Nucleus accumbens (tissue), 56 donors: ENCODE measurements at regions not wholly inside any gene's neighbourhood (a gene's known extent, or its start where the extent isn't known, plus 50 kb on each side); places are given as distances from the start of the nearest gene placed in this dataset.

Experiments used
- DNase-seq, 56 donors: peaks; one replicate each; lab custom pipeline; 2025; lab: John Stamatoyannopoulos, UW

DNA sequence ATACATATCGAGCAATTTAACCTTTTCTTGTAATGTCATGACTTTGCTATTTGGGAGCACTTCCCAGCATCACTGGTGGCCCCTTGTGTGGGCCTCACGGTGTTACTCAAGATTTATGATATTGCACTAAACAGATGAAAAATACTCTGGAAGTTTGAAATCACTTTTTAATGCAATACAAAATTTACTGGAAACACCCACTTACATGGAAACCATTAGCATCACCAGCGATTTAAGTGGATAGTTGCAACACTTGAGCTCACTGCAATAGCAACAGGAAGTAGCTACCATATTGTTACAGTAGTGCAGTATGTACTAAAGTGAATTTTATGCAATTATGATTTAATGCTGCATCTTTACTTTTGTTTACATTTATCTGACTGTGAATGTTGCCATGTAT is 184.4 kb downstream of the MDFIC start:
- DNase-seq: no peak

DNA sequence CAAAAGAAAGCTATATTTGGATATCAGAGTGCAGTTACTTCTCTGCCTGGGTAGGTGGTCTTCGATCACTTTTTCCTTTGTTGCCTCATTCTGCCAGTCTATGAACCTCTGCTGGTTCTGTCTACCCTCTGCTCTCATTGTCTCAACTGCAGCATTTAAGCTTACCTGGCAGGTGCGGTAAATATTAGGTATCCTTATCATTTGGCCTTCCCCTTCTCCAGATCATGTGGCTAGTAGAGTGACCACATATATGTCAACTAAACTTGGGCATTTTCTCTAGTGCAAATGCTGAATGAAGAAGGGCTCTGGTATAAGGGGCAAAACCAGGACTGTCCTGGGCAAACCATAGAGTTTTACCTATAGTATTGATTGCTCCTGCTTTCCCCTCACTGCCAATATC is 180.8 kb downstream of the MDFIC start:
- no peak for DNase-seq

DNA sequence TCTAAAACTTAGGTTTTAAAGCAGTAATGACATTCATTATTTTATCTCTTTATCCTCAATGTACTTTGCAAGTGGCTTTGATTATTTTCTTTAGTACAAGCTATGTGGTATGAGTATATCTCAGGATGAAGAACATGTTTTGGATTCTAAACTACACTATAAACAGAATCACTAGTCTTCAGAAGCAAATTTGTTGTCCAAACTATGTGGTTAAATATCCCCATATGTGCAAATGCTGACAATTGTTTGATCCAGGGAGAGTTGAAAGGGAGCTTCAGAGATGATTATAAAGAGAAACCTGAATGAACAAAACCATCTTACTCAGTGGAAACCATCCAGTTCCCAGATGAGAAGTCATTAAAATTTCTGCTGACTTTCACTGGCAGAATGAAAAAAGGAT is 179.3 kb downstream of the MDFIC start:
- no peak for DNase-seq

DNA sequence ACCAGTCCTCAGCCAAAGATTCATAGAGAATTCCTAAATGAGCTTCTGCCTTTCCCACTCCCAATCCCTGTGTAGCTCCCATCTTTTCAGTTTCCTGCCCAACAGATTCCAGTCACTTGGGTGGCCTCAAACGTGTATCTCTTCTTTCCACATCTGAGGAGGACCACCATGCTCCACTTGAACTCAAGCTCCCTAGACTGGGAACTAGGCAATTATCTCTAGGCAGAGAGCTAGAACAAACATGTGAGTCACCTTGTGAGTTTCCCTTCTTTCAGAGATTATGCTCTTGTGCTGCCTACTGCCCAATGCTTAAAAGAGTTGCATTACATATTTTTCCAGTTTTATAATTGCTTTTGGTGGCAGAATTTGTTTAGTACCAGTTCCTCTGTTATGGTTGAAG is 178.0 kb downstream of the MDFIC start:
- DNase-seq: no peak

DNA sequence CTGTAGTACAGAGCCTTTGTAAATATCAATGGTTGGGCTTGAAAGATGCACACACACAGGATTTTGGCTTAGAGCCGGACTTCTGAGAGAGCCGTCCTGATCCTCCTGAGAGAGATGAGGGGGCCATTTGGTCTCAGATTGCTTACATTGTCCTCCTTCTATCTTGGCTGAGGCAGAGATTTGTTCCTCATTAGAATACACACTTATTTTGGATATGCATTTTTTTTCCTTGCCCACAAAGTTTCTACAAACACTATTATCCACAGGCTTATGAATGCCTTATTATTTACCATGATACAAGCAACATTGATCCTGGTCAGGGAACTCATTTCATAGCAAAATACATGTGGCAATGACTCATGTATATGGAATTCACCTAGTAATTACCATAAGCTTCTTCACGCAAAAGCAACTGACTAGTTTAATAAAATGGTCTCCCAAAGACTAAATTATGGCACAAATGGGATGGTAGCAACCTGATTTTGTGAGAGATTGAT is 175.3 kb downstream of the MDFIC start:
- no peak for DNase-seq

- peak in 1 of 56 donors; percentile 2 for DNase-seq
Observed at GRCh38 chr7:115096262-115096661, 174.4 kb downstream of the MDFIC start.

GRCh38 chr7:115094163-115094562 is 172.3 kb downstream of the MDFIC start:
- no peak for DNase-seq

DNA sequence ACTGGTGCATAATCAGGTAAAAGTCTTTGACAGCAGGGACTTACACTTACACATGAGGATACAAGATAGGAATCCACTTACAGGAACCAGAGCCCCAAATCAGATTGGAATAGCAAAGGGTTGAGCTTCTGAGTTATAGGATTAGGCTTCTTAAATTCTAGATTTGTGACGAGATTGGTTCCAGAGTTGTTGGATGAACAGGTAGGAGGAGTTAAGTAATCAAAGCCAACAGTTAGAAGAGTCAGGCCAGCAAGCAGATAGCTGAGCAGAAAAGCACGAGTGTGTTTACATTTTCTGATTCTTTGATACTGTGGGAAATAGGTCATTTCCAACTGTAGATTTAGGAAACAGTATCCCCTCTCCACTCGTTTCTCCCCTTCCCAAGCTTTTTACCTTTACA is 167.0 kb downstream of the MDFIC start:
- DNase-seq: no peak

DNA sequence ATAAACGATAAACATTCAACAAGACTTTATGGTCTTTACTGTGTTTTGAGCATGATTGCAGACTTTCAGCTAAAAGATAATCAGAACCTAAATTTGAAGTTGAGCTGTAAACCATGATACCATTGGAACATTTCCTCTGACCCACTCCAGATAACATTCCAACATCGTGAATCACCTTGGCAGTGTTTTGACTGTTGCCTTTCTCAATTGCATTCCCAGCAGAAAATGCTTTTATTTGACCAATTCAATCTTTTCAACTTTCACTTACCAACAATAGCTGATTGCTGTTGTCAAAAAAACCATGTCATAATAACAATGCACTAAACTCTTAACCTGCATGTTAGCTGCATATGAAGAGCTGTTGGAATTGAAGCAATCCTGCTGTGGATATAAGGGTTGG is 165.5 kb downstream of the MDFIC start:
- DNase-seq: no peak

DNA sequence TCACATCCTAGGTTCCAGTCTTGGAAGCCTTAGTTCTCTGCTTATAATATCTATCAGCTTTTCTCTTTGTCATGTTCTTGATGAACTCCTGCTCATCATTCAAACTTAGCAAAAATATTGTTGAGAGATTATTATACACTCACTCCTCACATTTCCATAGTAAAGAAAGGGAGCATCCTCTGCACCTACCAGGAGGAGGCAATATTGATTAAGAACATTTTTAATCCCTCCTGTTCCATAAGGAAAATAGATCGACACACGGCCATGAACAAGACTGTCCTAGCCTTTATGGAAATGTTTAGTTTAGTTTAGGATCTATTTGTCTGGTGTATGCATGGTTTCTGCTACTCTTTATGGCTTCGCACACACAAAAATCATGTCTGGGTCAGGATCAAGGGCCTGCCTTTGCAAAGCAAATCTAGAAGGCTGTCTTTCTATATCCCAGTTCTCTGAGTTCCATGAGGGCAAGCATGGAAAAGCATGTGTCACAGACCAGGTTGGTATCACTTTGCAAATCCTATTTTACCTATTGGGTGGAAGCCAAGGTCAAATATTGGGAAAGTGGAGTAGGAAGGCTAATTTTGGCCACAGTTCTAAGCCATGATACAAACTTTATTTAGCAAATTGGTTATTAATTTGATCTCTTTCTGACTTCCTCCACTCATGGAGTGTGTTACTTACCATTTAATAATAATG is 164.4 kb downstream of the MDFIC start:
- no peak for DNase-seq

- DNase-seq: no peak
Observed at GRCh38 chr7:115085421-115085820, 163.5 kb downstream of the MDFIC start.

DNA sequence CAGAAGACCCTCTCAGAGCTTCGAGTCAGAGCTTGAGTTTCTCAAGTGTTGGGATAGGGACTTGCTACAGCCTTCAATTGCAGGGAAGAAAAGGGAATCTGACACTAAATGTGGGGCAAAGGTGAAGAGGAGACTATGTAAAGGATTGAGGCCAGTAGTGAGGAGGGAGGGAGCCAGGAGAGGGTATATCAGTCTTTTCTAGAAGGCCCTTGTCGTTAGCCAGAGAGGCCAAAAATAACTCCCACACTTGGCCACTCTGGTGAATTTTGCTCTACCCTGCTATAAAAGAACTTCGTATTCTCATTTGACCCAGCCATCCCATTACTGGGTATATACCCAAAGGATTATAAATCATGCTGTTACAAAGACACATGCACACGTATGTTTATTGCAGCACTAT is 162.0 kb downstream of the MDFIC start:
- DNase-seq: no peak

GRCh38 chr7:115081772-115082171 is 159.9 kb downstream of the MDFIC start:
- no peak for DNase-seq

- no peak for DNase-seq
Observed at GRCh38 chr7:115078851-115079250, 157.0 kb downstream of the MDFIC start.

DNA sequence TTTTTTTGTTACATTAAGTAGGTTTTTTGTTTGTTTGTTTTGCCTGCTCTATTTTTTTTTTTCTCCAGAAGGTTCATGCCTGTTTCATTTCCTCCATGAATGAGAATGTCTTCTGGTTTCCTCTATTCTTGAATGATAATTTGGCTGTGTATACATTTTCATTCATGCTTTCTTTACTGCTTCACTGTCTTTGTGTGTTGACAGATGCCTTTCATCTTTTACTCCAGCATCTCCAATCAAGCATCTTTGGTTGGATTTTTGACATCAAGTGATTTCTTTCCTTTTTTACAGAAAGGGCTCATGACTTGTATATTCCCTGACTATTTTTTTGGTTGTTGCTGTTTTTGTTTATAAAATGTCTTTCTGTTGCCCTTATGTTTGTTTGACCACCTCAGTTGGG is 156.5 kb downstream of the MDFIC start:
- DNase-seq: no peak

- DNase-seq: no peak
Observed at GRCh38 chr7:115070311-115070710, 148.4 kb downstream of the MDFIC start.
